ENCODE measurements at regions not wholly inside any gene's neighbourhood (a gene's known extent, or its start where the extent isn't known, plus 50 kb on each side); places are given as distances from the start of the nearest gene placed in this dataset.
"Not testable (repeated sequence)": the region's sequence is repeated elsewhere in the genome, so short reads cannot be mapped to it uniquely, and the experiment has no call there.

- no peak overlapping the region for H3K4me3 ChIP-seq (ENCODE audit: low read depth, low read length)
- no peak for DNase-seq (ENCODE audit: low read depth)
These were observed 271.8 kb upstream of the CTNND2 start for GRCh38 chr5:12175914-12176585.

GRCh38 chr5:12174734-12175133 is 270.5 kb upstream of the CTNND2 start:
- DNase-seq (ENCODE audit: low read depth): no peak
- no peak overlapping the region for H3K4me3 ChIP-seq (ENCODE audit: low read depth, low read length)

GRCh38 chr5:12169536-12169935 is 265.3 kb upstream of the CTNND2 start:
- no peak overlapping the region for H3K4me3 ChIP-seq (ENCODE audit: low read depth, low read length)
- DNase-seq (ENCODE audit: low read depth): no peak

GRCh38 chr5:12162863-12163262 is 258.6 kb upstream of the CTNND2 start:
- DNase-seq (ENCODE audit: low read depth): no peak
- H3K4me3 ChIP-seq (ENCODE audit: low read depth, low read length): no peak overlapping the region

- H3K4me3 ChIP-seq (ENCODE audit: low read depth, low read length): no peak overlapping the region
- DNase-seq (ENCODE audit: low read depth): no peak
These were observed 243.3 kb upstream of the CTNND2 start for GRCh38 chr5:12147513-12147912.

GRCh38 chr5:12141496-12141895 is 237.2 kb upstream of the CTNND2 start:
- no peak overlapping the region for H3K4me3 ChIP-seq (ENCODE audit: low read depth, low read length)
- no peak for DNase-seq (ENCODE audit: low read depth)

GRCh38 chr5:12133520-12133919 is 229.3 kb upstream of the CTNND2 start:
- no peak for DNase-seq (ENCODE audit: low read depth)
- H3K4me3 ChIP-seq (ENCODE audit: low read depth, low read length): no peak overlapping the region

GRCh38 chr5:12131020-12131419 is 226.8 kb upstream of the CTNND2 start:
- not testable (repeated sequence) for H3K4me3 ChIP-seq (ENCODE audit: low read depth, low read length); DNase-seq (ENCODE audit: low read depth)

GRCh38 chr5:12125895-12126294 is 221.6 kb upstream of the CTNND2 start:
- DNase-seq (ENCODE audit: low read depth): no peak
- no peak overlapping the region for H3K4me3 ChIP-seq (ENCODE audit: low read depth, low read length)

GRCh38 chr5:12119657-12120056 is 215.4 kb upstream of the CTNND2 start:
- no peak for DNase-seq (ENCODE audit: low read depth)
- H3K4me3 ChIP-seq (ENCODE audit: low read depth, low read length): no peak overlapping the region

- no peak overlapping the region for H3K4me3 ChIP-seq (ENCODE audit: low read depth, low read length)
- DNase-seq (ENCODE audit: low read depth): no peak
These were observed 209.8 kb upstream of the CTNND2 start for GRCh38 chr5:12114075-12114474.

- no peak overlapping the region for H3K4me3 ChIP-seq (ENCODE audit: low read depth, low read length)
- DNase-seq (ENCODE audit: low read depth): no peak
These were observed 208.8 kb upstream of the CTNND2 start for GRCh38 chr5:12113062-12113461.

- H3K4me3 ChIP-seq (ENCODE audit: low read depth, low read length): no peak overlapping the region
- no peak for DNase-seq (ENCODE audit: low read depth)
These were observed 207.0 kb upstream of the CTNND2 start for GRCh38 chr5:12111261-12111660.

GRCh38 chr5:12110629-12111028 is 206.4 kb upstream of the CTNND2 start:
- no peak for DNase-seq (ENCODE audit: low read depth)
- no peak overlapping the region for H3K4me3 ChIP-seq (ENCODE audit: low read depth, low read length)

GRCh38 chr5:12109075-12109688 is 204.9 kb upstream of the CTNND2 start:
- no peak for DNase-seq (ENCODE audit: low read depth)
- no peak overlapping the region for H3K4me3 ChIP-seq (ENCODE audit: low read depth, low read length)

- DNase-seq (ENCODE audit: low read depth): no peak
- no peak overlapping the region for H3K4me3 ChIP-seq (ENCODE audit: low read depth, low read length)
These were observed 197.9 kb upstream of the CTNND2 start for GRCh38 chr5:12102151-12102550.

- no peak overlapping the region for H3K4me3 ChIP-seq (ENCODE audit: low read depth, low read length)
- no peak for DNase-seq (ENCODE audit: low read depth)
These were observed 196.3 kb upstream of the CTNND2 start for GRCh38 chr5:12100542-12100941.

- H3K4me3 ChIP-seq (ENCODE audit: low read depth, low read length): no peak overlapping the region
- DNase-seq (ENCODE audit: low read depth): no peak
These were observed 195.1 kb upstream of the CTNND2 start for GRCh38 chr5:12099296-12099695.

- H3K4me3 ChIP-seq (ENCODE audit: low read depth, low read length): no peak overlapping the region
- no peak for DNase-seq (ENCODE audit: low read depth)
These were observed 191.6 kb upstream of the CTNND2 start for GRCh38 chr5:12095808-12096281.

- no peak overlapping the region for H3K4me3 ChIP-seq (ENCODE audit: low read depth, low read length)
- no peak for DNase-seq (ENCODE audit: low read depth)
These were observed 189.3 kb upstream of the CTNND2 start for GRCh38 chr5:12093586-12093985.

- no peak overlapping the region for H3K4me3 ChIP-seq (ENCODE audit: low read depth, low read length)
- no peak for DNase-seq (ENCODE audit: low read depth)
These were observed 176.5 kb upstream of the CTNND2 start for GRCh38 chr5:12080761-12081160.

Measured in skeletal muscle cell (primary cell).